ENCODE measurements at regions not wholly inside any gene's neighbourhood (a gene's known extent, or its start where the extent isn't known, plus 50 kb on each side); places are given as distances from the start of the nearest gene placed in this dataset.

DNA sequence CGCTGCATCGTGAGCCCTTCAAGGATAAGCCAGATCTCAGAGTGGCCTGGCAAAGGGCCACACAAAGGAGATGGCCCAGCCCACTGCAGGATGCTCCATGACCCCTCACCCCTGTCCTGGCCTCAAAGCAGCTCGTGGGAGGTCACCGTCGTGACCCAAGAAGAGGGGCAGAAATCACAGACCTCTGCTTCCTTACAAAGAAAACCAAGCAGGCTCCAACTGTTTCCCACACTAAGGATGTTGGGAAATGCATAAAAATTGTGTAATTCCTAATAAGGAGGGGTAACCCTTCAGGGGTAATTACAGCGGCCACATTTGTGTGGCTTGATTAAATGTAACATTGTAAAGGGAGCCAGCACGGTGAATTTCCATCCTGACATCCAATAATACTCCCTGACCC is 102.3 kb downstream of the BOD1L2 start:
- no peak for DNase-seq
- no peak overlapping the region for H2AFZ ChIP-seq (ENCODE audit: low read depth)
- no peaks in the 10 kb centered on the region for H3K79me2 ChIP-seq (ENCODE audit: insufficient read depth)
- H4K20me1 ChIP-seq (ENCODE audit: insufficient read depth) = no peaks in the 10 kb centered on the region
- H3K4me1 ChIP-seq (ENCODE audit: control insufficient read depth in 1 of 2, insufficient read depth in 2 of 2, low read depth in 1 of 2, low read length in 1 of 2) = no peaks in the 10 kb centered on the region
- H3K4me3 ChIP-seq (ENCODE audit: low read depth in 2 of 2, low read length in 1 of 2) = no peak overlapping the region
- no peaks in the 10 kb centered on the region for H3K27me3 ChIP-seq (ENCODE audit: insufficient read depth)
- 36% methylated on average over 4 of the region's 7 CpGs for WGBS (ENCODE audit: low lambda C conversion rate)
- no peak overlapping the region for H3K9ac ChIP-seq
- no peak overlapping the region for H3K4me2 ChIP-seq
- POLR2A ChIA-PET = no interaction called here
- H3F3A ChIP-seq (replicated peaks; ENCODE audit: insufficient read depth) = no peaks in the 10 kb centered on the region
- no peak overlapping the region for H3K27ac ChIP-seq (ENCODE audit: low read depth in 2 of 2, low read length in 1 of 2)
- H3K9me2 ChIP-seq = no peaks in the 10 kb centered on the region
- H3K9me3 ChIP-seq = no peaks in the 10 kb centered on the region
- CTCF ChIA-PET = interaction anchor here (0.9 kb wide), 1 partner anchor 42 kb away, joined by 4 read pairs; no protein-coding TSS in a partner anchor
- TF ChIP-seq, protein P1, sequence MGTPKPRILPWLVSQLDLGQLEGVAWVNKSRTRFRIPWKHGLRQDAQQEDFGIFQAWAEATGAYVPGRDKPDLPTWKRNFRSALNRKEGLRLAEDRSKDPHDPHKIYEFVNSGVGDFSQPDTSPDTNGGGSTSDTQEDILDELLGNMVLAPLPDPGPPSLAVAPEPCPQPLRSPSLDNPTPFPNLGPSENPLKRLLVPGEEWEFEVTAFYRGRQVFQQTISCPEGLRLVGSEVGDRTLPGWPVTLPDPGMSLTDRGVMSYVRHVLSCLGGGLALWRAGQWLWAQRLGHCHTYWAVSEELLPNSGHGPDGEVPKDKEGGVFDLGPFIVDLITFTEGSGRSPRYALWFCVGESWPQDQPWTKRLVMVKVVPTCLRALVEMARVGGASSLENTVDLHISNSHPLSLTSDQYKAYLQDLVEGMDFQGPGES (IDR thresholded peaks at IDR 0.05; ENCODE audit: low read depth, low read length) = no peak
- TF ChIP-seq ELF1 (IDR thresholded peaks at IDR 0.05) (no peak), FOSL2 (IDR thresholded peaks at IDR 0.05; ENCODE audit: borderline replicate concordance, low read depth) (no peak), CHD2 (IDR thresholded peaks at IDR 0.05; ENCODE audit: low read length, partially characterized antibody) (no peak), MXI1 (IDR thresholded peaks at IDR 0.05; ENCODE audit: low read depth, low read length) (no peak), POLR2AphosphoS5 (IDR thresholded peaks at IDR 0.05; ENCODE audit: low read depth, low read length) (no peak), USF2 (IDR thresholded peaks at IDR 0.05; ENCODE audit: borderline replicate concordance, low read depth, low read length) (no peak), NRF1 (IDR thresholded peaks at IDR 0.05; ENCODE audit: low read depth, low read length) (no peak), YY1 (IDR thresholded peaks at IDR 0.05; ENCODE audit: low read depth) (no peak), REST (IDR thresholded peaks at IDR 0.05; ENCODE audit: low read depth, low read length) (no peak), GABPA (IDR thresholded peaks at IDR 0.05; ENCODE audit: low read depth) (no peak), ZBTB33 (IDR thresholded peaks at IDR 0.05; ENCODE audit: borderline replicate concordance, low read depth) (no peak)
- H3K36me3 ChIP-seq (replicated peaks in 1 of 2; ENCODE audit: control insufficient read depth in 1 of 2, insufficient read depth in 2 of 2, low read length in 1 of 2) = no peaks in the 10 kb centered on the region
